ENCODE measurements at regions not wholly inside any gene's neighbourhood (a gene's known extent, or its start where the extent isn't known, plus 50 kb on each side); places are given as distances from the start of the nearest gene placed in this dataset.
A peak's percentile ranks its signal among the peaks of the same experiment; 100 is the strongest.

GRCh38 chr15:95259513-95259912, 1028.2 kb downstream of the MCTP2 start:
- peak; percentile 76 for TF ChIP-seq CTCF (IDR thresholded peaks at IDR 0.05; ENCODE audit: low read depth, low read length, poor library complexity, severe bottlenecking)
- TF ChIP-seq EZH2phosphoT487 (IDR thresholded peaks at IDR 0.05; ENCODE audit: borderline replicate concordance, low read length) = no peak

Data from DOHH2 (cell line).